ENCODE measurements at regions not wholly inside any gene's neighbourhood (a gene's known extent, or its start where the extent isn't known, plus 50 kb on each side); places are given as distances from the start of the nearest gene placed in this dataset.

- Histone ChIP-seq H3F3A (ENCODE audit: low read depth) (no peaks in the 10 kb centered on the region), H3K9ac (ENCODE audit: low read depth, low read length, poor library complexity, severe bottlenecking) (no peak overlapping the region), H4K20me1 (ENCODE audit: insufficient read depth, low read length, poor library complexity, severe bottlenecking) (no peaks in the 10 kb centered on the region), H3K9me3 (ENCODE audit: insufficient read depth, low read depth, low read length) (no peaks in the 10 kb centered on the region), H3K4me2 (ENCODE audit: low read depth, low read length, poor library complexity, severe bottlenecking) (no peak overlapping the region), H3K4me3 (ENCODE audit: low read length, poor library complexity, severe bottlenecking) (no peak overlapping the region), H3K36me3 (ENCODE audit: insufficient read depth, low read length) (no peaks in the 10 kb centered on the region), H3K79me2 (ENCODE audit: insufficient read depth, low read length) (no peaks in the 10 kb centered on the region), H2AFZ (ENCODE audit: low read length) (no peak overlapping the region), H3K27me3 (ENCODE audit: insufficient read depth, low read length, poor library complexity, severe bottlenecking) (no peaks in the 10 kb centered on the region), H3K9me2 (replicated peaks; ENCODE audit: low read depth, low read length) (no peaks in the 10 kb centered on the region), H3K4me1 (ENCODE audit: insufficient read depth, low read length, poor library complexity, severe bottlenecking) (no peaks in the 10 kb centered on the region)
- TF ChIP-seq EZH2phosphoT487 (IDR thresholded peaks at IDR 0.05; ENCODE audit: borderline replicate concordance), result no peak
Measured at GRCh38 chr1:103337779-103338178, 187.7 kb upstream of the RNPC3 start.

DNA sequence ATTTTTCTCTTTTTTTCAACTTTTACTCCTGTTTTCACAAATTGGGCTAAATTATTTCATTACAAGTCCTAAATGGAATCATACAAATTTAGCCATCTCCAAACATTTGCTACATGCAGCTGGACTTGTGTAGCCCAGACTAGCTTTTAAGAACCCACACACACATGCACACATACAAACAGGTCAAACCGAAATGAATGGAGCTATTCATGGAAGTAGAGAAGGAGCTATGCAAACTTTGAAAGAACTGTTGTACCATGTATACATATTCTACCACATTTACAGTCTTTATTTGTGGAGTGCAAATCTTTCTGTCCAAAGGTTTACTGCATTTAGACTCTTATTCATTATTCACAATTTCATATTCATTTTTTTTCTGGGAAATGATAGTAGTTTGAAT is 189.1 kb upstream of the RNPC3 start:
- H3F3A ChIP-seq (ENCODE audit: low read depth), result no peaks in the 10 kb centered on the region
- no peaks in the 10 kb centered on the region for H3K4me1 ChIP-seq (ENCODE audit: insufficient read depth, low read length, poor library complexity, severe bottlenecking)
- TF ChIP-seq, protein P1, sequence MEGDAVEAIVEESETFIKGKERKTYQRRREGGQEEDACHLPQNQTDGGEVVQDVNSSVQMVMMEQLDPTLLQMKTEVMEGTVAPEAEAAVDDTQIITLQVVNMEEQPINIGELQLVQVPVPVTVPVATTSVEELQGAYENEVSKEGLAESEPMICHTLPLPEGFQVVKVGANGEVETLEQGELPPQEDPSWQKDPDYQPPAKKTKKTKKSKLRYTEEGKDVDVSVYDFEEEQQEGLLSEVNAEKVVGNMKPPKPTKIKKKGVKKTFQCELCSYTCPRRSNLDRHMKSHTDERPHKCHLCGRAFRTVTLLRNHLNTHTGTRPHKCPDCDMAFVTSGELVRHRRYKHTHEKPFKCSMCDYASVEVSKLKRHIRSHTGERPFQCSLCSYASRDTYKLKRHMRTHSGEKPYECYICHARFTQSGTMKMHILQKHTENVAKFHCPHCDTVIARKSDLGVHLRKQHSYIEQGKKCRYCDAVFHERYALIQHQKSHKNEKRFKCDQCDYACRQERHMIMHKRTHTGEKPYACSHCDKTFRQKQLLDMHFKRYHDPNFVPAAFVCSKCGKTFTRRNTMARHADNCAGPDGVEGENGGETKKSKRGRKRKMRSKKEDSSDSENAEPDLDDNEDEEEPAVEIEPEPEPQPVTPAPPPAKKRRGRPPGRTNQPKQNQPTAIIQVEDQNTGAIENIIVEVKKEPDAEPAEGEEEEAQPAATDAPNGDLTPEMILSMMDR (conservative IDR thresholded peaks at IDR 0.05; ENCODE audit: low read length), result no peak
- no peak for TF ChIP-seq EZH2phosphoT487 (IDR thresholded peaks at IDR 0.05; ENCODE audit: borderline replicate concordance)
- H3K36me3 ChIP-seq (ENCODE audit: insufficient read depth, low read length), result no peaks in the 10 kb centered on the region
- H3K9ac ChIP-seq (ENCODE audit: low read depth, low read length, poor library complexity, severe bottlenecking), result no peak overlapping the region
- H3K27me3 ChIP-seq (ENCODE audit: insufficient read depth, low read length, poor library complexity, severe bottlenecking), result no peaks in the 10 kb centered on the region
- no peaks in the 10 kb centered on the region for H3K9me3 ChIP-seq (ENCODE audit: insufficient read depth, low read depth, low read length)
- H3K4me2 ChIP-seq (ENCODE audit: low read depth, low read length, poor library complexity, severe bottlenecking), result no peak overlapping the region
- H3K9me2 ChIP-seq (replicated peaks; ENCODE audit: low read depth, low read length), result no peaks in the 10 kb centered on the region
- no peaks in the 10 kb centered on the region for H3K79me2 ChIP-seq (ENCODE audit: insufficient read depth, low read length)
- H4K20me1 ChIP-seq (ENCODE audit: insufficient read depth, low read length, poor library complexity, severe bottlenecking), result no peaks in the 10 kb centered on the region
- H2AFZ ChIP-seq (ENCODE audit: low read length), result no peak overlapping the region
- H3K4me3 ChIP-seq (ENCODE audit: low read length, poor library complexity, severe bottlenecking), result no peak overlapping the region

DNA sequence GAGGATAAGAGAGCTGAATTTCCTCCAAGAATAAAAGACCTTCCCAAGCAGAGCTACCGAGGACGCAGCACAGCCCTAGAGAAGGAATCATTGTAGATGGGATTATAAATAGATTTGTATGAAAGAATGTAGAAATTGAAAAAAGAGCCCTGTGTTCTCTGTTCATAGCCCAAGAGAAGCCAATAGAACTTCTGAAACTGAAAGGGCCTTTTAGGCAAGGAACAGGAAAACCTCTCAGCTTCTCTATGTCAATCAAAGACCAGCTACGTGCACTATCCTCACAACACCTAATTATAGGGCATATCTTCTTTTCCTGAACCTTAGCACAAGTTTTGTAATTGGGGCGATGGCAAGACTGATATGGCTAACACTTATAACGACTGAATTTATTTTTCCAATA is 192.4 kb upstream of the RNPC3 start:
- Histone ChIP-seq H3K9me2 (replicated peaks; ENCODE audit: low read depth, low read length) (no peaks in the 10 kb centered on the region), H3K9ac (ENCODE audit: low read depth, low read length, poor library complexity, severe bottlenecking) (no peak overlapping the region), H3K36me3 (ENCODE audit: insufficient read depth, low read length) (no peaks in the 10 kb centered on the region), H3F3A (ENCODE audit: low read depth) (no peaks in the 10 kb centered on the region), H3K9me3 (ENCODE audit: insufficient read depth, low read depth, low read length) (no peaks in the 10 kb centered on the region), H3K79me2 (ENCODE audit: insufficient read depth, low read length) (no peaks in the 10 kb centered on the region), H3K4me1 (ENCODE audit: insufficient read depth, low read length, poor library complexity, severe bottlenecking) (no peaks in the 10 kb centered on the region), H3K4me2 (ENCODE audit: low read depth, low read length, poor library complexity, severe bottlenecking) (no peak overlapping the region), H3K4me3 (ENCODE audit: low read length, poor library complexity, severe bottlenecking) (no peak overlapping the region), H3K27me3 (ENCODE audit: insufficient read depth, low read length, poor library complexity, severe bottlenecking) (no peaks in the 10 kb centered on the region), H4K20me1 (ENCODE audit: insufficient read depth, low read length, poor library complexity, severe bottlenecking) (no peaks in the 10 kb centered on the region), H2AFZ (ENCODE audit: low read length) (no peak overlapping the region)
- TF ChIP-seq, protein P1 (conservative IDR thresholded peaks at IDR 0.05; ENCODE audit: low read length), result no peak
- no peak for TF ChIP-seq EZH2phosphoT487 (IDR thresholded peaks at IDR 0.05; ENCODE audit: borderline replicate concordance)

DNA sequence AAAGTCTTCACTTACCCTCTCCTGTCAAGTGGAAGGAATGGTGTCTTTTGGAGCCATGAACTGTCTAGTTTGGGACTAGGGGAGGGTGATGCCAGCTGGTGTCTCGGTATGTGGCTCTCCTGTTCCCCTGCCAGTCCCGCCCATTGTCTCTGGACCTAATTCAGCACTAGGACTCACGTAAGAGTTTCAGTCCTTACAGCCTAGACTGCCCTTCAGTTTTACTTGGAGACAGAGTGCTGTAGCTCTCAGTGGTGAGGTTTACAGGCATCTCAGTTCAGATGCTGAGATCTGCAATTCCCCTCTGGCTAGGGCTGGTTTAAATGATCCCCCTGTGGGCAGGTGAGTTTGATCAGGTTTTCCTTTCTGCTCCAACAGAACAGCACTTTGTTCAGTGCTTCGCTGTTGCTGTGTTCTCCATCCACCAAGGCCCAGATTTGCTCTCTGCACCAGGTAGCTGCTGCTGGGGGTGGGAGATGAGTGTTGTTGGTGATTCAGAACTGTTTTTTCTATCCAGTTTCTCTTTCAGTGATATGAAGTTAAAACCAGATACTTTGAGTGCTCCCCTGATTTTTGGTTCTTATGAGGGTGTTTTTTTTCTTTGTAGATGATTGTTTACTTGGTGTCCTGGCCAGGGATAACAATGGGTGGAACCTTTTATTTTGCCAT is 198.3 kb upstream of the RNPC3 start:
- Histone ChIP-seq H3K4me1 (ENCODE audit: insufficient read depth, low read length, poor library complexity, severe bottlenecking) (no peaks in the 10 kb centered on the region), H3K9me3 (ENCODE audit: insufficient read depth, low read depth, low read length) (no peaks in the 10 kb centered on the region; the same call in 1 of the 2 replicates), H4K20me1 (ENCODE audit: insufficient read depth, low read length, poor library complexity, severe bottlenecking) (no peaks in the 10 kb centered on the region), H3K4me2 (ENCODE audit: low read depth, low read length, poor library complexity, severe bottlenecking) (no peak overlapping the region), H3K27me3 (ENCODE audit: insufficient read depth, low read length, poor library complexity, severe bottlenecking) (no peaks in the 10 kb centered on the region), H2AFZ (ENCODE audit: low read length) (no peak overlapping the region), H3K79me2 (ENCODE audit: insufficient read depth, low read length) (no peaks in the 10 kb centered on the region), H3K36me3 (ENCODE audit: insufficient read depth, low read length) (no peaks in the 10 kb centered on the region), H3K9me2 (replicated peaks; ENCODE audit: low read depth, low read length) (no peaks in the 10 kb centered on the region), H3K4me3 (ENCODE audit: low read length, poor library complexity, severe bottlenecking) (no peak overlapping the region), H3K9ac (ENCODE audit: low read depth, low read length, poor library complexity, severe bottlenecking) (no peak overlapping the region), H3F3A (ENCODE audit: low read depth) (no peaks in the 10 kb centered on the region)
- no peak for TF ChIP-seq EZH2phosphoT487 (IDR thresholded peaks at IDR 0.05; ENCODE audit: borderline replicate concordance)
- TF ChIP-seq, protein P1 (conservative IDR thresholded peaks at IDR 0.05; ENCODE audit: low read length), result no peak
